Thyroid gland (tissue), 4 donors: ENCODE measurements at regions not wholly inside any gene's neighbourhood (a gene's known extent, or its start where the extent isn't known, plus 50 kb on each side); places are given as distances from the start of the nearest gene placed in this dataset.

Source experiments
- DNase-seq, 2 donors: peaks; one replicate each; pipeline ENCODE4 v3.0.0-alpha.2; 2019
- H3K27ac ChIP-seq, 3 donors: fragments of 200-600 bp; sonication (generic); 1 replicate in 2 of 3; 2 replicates in 1 of 3; pipeline ENCODE4 v1.5.1; 2016 to 2019; ENCODE audit warnings: mild to moderate bottlenecking in 1 of 3, moderate library complexity in 1 of 3
- H3K27me3 ChIP-seq: fragments of 200-600 bp; sonication (generic); one replicate; pipeline ENCODE4 v1.5.1; 2019
- H3K36me3 ChIP-seq, 2 donors: fragments of 200-600 bp; sonication (generic); one replicate each; pipeline ENCODE4 v1.5.1; 2016 to 2019
- H3K4me1 ChIP-seq, 2 donors: fragments of 200-600 bp; sonication (generic); one replicate each; pipeline ENCODE4 v1.5.1; 2017 to 2019
- H3K4me3 ChIP-seq, 3 donors: fragments of 200-600 bp; sonication (generic); replicated peaks in 1 of 3; 1 replicate in 2 of 3; 2 replicates in 1 of 3; pipeline ENCODE4 v1.5.1; 2016; ENCODE audit warnings: mild to moderate bottlenecking in 1 of 3
- H3K9me3 ChIP-seq: fragments of 200-600 bp; sonication (generic); one replicate; pipeline ENCODE4 v1.5.1; 2017
- CTCF ChIP-seq, 6 experiments: fragments of 200-600 bp in 3 of 6; fragments of 450-650 bp in 3 of 6; sonication (generic) in 3 of 6; IDR thresholded peaks; one replicate each; pipeline ENCODE4 v1.5.1; 2016 to 2019; ENCODE audit warnings: antibody characterized with exemption in 6 of 6, mild to moderate bottlenecking in 2 of 6, inconsistent platforms in 1 of 6, moderate library complexity in 1 of 6
- POLR2A ChIP-seq, 2 donors: fragments of 450-650 bp; IDR thresholded peaks; one replicate each; pipeline ENCODE4 v1.6.1; 2017; ENCODE audit warnings: antibody characterized with exemption in 2 of 2, mild to moderate bottlenecking in 2 of 2, moderate library complexity in 1 of 2
- WGBS, 2 donors: methylation state at CpG; one replicate each; pipeline ENCODE4 v1.1.5; 2017; 5-methylcytosine and 5-hydroxymethylcytosine counted together
- intact Hi-C: fragments of 100-400 bp; cut with DNase I; formaldehyde crosslinking; loops from one replicate; pipeline ENCODE4 v1.15.1; 2023

GRCh38 chr10:128881086-128881485 is 586.0 kb upstream of the MGMT start:
- no peak overlapping the region for H3K4me3 ChIP-seq
- no peaks in the 10 kb centered on the region for H3K36me3 ChIP-seq
- TF ChIP-seq POLR2A (IDR thresholded peaks at IDR 0.05) (no peak), CTCF (IDR thresholded peaks at IDR 0.05) (no peak)
- intact Hi-C loops = no loop called here
- H3K9me3 ChIP-seq = no peaks in the 10 kb centered on the region
- H3K27ac ChIP-seq = no peak overlapping the region
- no peaks in the 10 kb centered on the region for H3K4me1 ChIP-seq
- DNase-seq = no peak
- 83 to 94% methylated on average over 3 of the region's 3 CpGs for WGBS, 2 donors
- H3K27me3 ChIP-seq = no peaks in the 10 kb centered on the region

GRCh38 chr10:128883231-128884032 is 583.6 kb upstream of the MGMT start:
- TF ChIP-seq CTCF (IDR thresholded peaks at IDR 0.05) = no peak
- Histone ChIP-seq H3K4me3 (no peak overlapping the region), H3K27me3 (no peaks in the 10 kb centered on the region), H3K36me3 (no peaks in the 10 kb centered on the region), H3K27ac (no peak overlapping the region), H3K9me3 (no peaks in the 10 kb centered on the region), H3K4me1 (no peaks in the 10 kb centered on the region)
- intact Hi-C loops = no loop called here
- 79 to 82% methylated on average over 13 of the region's 13 CpGs for whole genome bisulfite sequencing, 2 donors
- DNase-seq = no peak

GRCh38 chr10:128884033-128884425 is 583.0 kb upstream of the MGMT start:
- Histone ChIP-seq H3K4me3 (no peak overlapping the region), H3K4me1 (no peaks in the 10 kb centered on the region), H3K27me3 (no peaks in the 10 kb centered on the region), H3K9me3 (no peaks in the 10 kb centered on the region), H3K27ac (no peak overlapping the region), H3K36me3 (no peaks in the 10 kb centered on the region)
- intact Hi-C loops = no loop called here
- WGBS, 2 donors = 91 to 93% methylated on average over 7 of the region's 7 CpGs
- DNase-seq = no peak
- TF ChIP-seq POLR2A (IDR thresholded peaks at IDR 0.05) (no peak), CTCF (IDR thresholded peaks at IDR 0.05) (no peak)

- 90 to 93% methylated on average over 6 of the region's 6 CpGs for WGBS, 2 donors
- Histone ChIP-seq H3K4me1 (no peaks in the 10 kb centered on the region), H3K4me3 (no peak overlapping the region), H3K27ac (no peak overlapping the region), H3K27me3 (no peaks in the 10 kb centered on the region), H3K36me3 (no peaks in the 10 kb centered on the region), H3K9me3 (no peaks in the 10 kb centered on the region)
- no peak for DNase-seq
- intact Hi-C loops = no loop called here
- no peak for TF ChIP-seq POLR2A (IDR thresholded peaks at IDR 0.05)
- no peak for TF ChIP-seq CTCF (IDR thresholded peaks at IDR 0.05)
Measured at GRCh38 chr10:128884496-128885072, 582.5 kb upstream of the MGMT start.
